ENCODE measurements at regions not wholly inside any gene's neighbourhood (a gene's known extent, or its start where the extent isn't known, plus 50 kb on each side); places are given as distances from the start of the nearest gene placed in this dataset.

- no peak for TF ChIP-seq CREB3 (tag; conservative IDR thresholded peaks at IDR 0.05; ENCODE audit: low read depth)
- TF ChIP-seq FOXK2 (conservative IDR thresholded peaks at IDR 0.05 in 1 of 2, IDR thresholded peaks at IDR 0.05 in 1 of 2; ENCODE audit: low read depth in 2 of 2) = no peak
- no peak for TF ChIP-seq SNIP1 (IDR thresholded peaks at IDR 0.05; ENCODE audit: low read depth)
- no peak for TF ChIP-seq ARID3A (IDR thresholded peaks at IDR 0.05; ENCODE audit: borderline replicate concordance, low read depth, low read length)
- TF ChIP-seq NFIC (IDR thresholded peaks at IDR 0.05) = no peak
- TF ChIP-seq ZNF224 (CRISPR knock-in tag; IDR thresholded peaks at IDR 0.05) = no peak
- TF ChIP-seq POLR2G (IDR thresholded peaks at IDR 0.05; ENCODE audit: low read depth, low read length) = no peak
- TF ChIP-seq FOXA1 (IDR thresholded peaks at IDR 0.05; ENCODE audit: borderline replicate concordance) = no peak
Measured at GRCh38 chr6:18676548-18676947, 289.4 kb downstream of the RNF144B start (continued).

GRCh38 chr6:18680842-18681241 is 293.7 kb downstream of the RNF144B start:
- ChIA-PET CTCF (ENCODE audit: low intra/inter-chr PET ratio) (no interaction called here), POLR2A (no interaction called here)
- in situ Hi-C loops (cut with MboI) = no loop called here
- no peak overlapping the region for H3K4me3 ChIP-seq
- H3K4me1 ChIP-seq (replicated peaks in 1 of 2; ENCODE audit: control insufficient read depth in 2 of 2, insufficient read depth in 2 of 2, low read length in 2 of 2) = no peaks in the 10 kb centered on the region
- H3K9me3 ChIP-seq (replicated peaks; ENCODE audit: control insufficient read depth, insufficient read depth, low read depth, low read length) = no peaks in the 10 kb centered on the region
- DNase-seq (ENCODE audit: extremely low read depth in 1 of 4, low spot score in 3 of 4) (no peak), ATAC-seq (no peak), FAIRE-seq (no peak)
- no peaks in the 10 kb centered on the region for H3K27me3 ChIP-seq (ENCODE audit: control insufficient read depth in 2 of 2, insufficient read depth in 2 of 2, low read length in 2 of 2)
- no peak overlapping the region for H3K27ac ChIP-seq (ENCODE audit: extremely low read depth, low read depth, low read length)
- no peaks in the 10 kb centered on the region for H3K36me3 ChIP-seq (ENCODE audit: control insufficient read depth, insufficient read depth, low read length)
- no peak overlapping the region for H3K4me2 ChIP-seq (ENCODE audit: insufficient read depth, low read length)
- no TSS peak for BruUV-seq (replicated peaks)
- no peak overlapping the region for H3K9ac ChIP-seq (ENCODE audit: insufficient read depth in 1 of 2, low read depth in 2 of 2, low read length in 2 of 2)
- H3K79me2 ChIP-seq (ENCODE audit: control insufficient read depth, insufficient read depth, low read length) = no peaks in the 10 kb centered on the region
- H4K20me1 ChIP-seq (replicated peaks; ENCODE audit: control insufficient read depth, insufficient read depth, low read length) = no peaks in the 10 kb centered on the region
- no peak overlapping the region for H2AFZ ChIP-seq (ENCODE audit: low read depth, low read length)
- intact Hi-C loops (cut with micrococcal nuclease) = no loop called here
- H3K9me1 ChIP-seq (ENCODE audit: control insufficient read depth, insufficient read depth, low read length) = no peaks in the 10 kb centered on the region
- TF ChIP-seq PRPF4 (IDR thresholded peaks at IDR 0.05; ENCODE audit: insufficient read depth, low read depth, low read length, poor library complexity, severe bottlenecking) (no peak), SIX5 (IDR thresholded peaks at IDR 0.05; ENCODE audit: borderline replicate concordance in 1 of 2, insufficient read depth in 1 of 2, low read depth in 1 of 2, low read length in 2 of 2) (no peak), BRCA1 (IDR thresholded peaks at IDR 0.05) (no peak), BRCA1 (CRISPR knock-in tag; IDR thresholded peaks at IDR 0.05) (no peak), PPARD (CRISPR knock-in tag; IDR thresholded peaks at IDR 0.05) (no peak), ZNF79 (CRISPR knock-in tag; IDR thresholded peaks at IDR 0.05; ENCODE audit: low read depth) (no peak), FIP1L1 (IDR thresholded peaks at IDR 0.05; ENCODE audit: low read depth, low read length, poor library complexity, severe bottlenecking) (no peak), HINFP (tag; conservative IDR thresholded peaks at IDR 0.05; ENCODE audit: low read depth) (no peak), MTA2 (IDR thresholded peaks at IDR 0.05; ENCODE audit: low read depth) (no peak), CREBBP (IDR thresholded peaks at IDR 0.05; ENCODE audit: low read depth, low read length) (no peak), ZNF830 (CRISPR knock-in tag; IDR thresholded peaks at IDR 0.05) (no peak), CREM (IDR thresholded peaks at IDR 0.05; ENCODE audit: low read depth) (no peak), RAD51 (IDR thresholded peaks at IDR 0.05; ENCODE audit: borderline replicate concordance, low read depth) (no peak)
